ENCODE measurements at regions not wholly inside any gene's neighbourhood (a gene's known extent, or its start where the extent isn't known, plus 50 kb on each side); places are given as distances from the start of the nearest gene placed in this dataset.

GRCh38 chr21:22138297-22139016 is 1140.2 kb downstream of the NCAM2 start:
- no peaks in the 10 kb centered on the region for H4K20me1 ChIP-seq (replicated peaks in 1 of 2; ENCODE audit: control insufficient read depth in 1 of 2, insufficient read depth in 2 of 2, low read length in 2 of 2)
- no peak overlapping the region for H2AFZ ChIP-seq (ENCODE audit: low read length)
- no peak overlapping the region for H3K9ac ChIP-seq (replicated peaks in 1 of 4; ENCODE audit: extremely low read depth in 1 of 4, low read depth in 3 of 4, low read length in 3 of 4)
- FAIRE-seq (no peak), DNase-seq (ENCODE audit: low read depth in 1 of 2, low spot score in 2 of 2) (no peak)
- H3K9me3 ChIP-seq (ENCODE audit: insufficient read depth in 2 of 2, low read depth in 1 of 2, low read length in 1 of 2), result no peaks in the 10 kb centered on the region
- H2BK120ac ChIP-seq (replicated peaks; ENCODE audit: low read depth, low read length), result no peak overlapping the region
- H3K27me3 ChIP-seq (replicated peaks in 1 of 4; ENCODE audit: control insufficient read depth in 3 of 4, extremely low read depth in 1 of 4, insufficient read depth in 3 of 4, low read length in 3 of 4), result no peaks in the 10 kb centered on the region
- no peak overlapping the region for H2BK12ac ChIP-seq (ENCODE audit: low read depth, low read length)
- H2AK5ac ChIP-seq (ENCODE audit: low read depth, low read length), result no peak overlapping the region
- H3K18ac ChIP-seq (ENCODE audit: extremely low read depth, low read length), result no peak overlapping the region
- ChIA-PET POLR2A (ENCODE audit: partially characterized antibody) (no interaction called here), CTCF (ENCODE audit: partially characterized antibody) (no interaction called here)
- H3K23me2 ChIP-seq (ENCODE audit: low read depth, low read length), result no peaks in the 10 kb centered on the region
- no peak overlapping the region for H4K91ac ChIP-seq (replicated peaks; ENCODE audit: insufficient read length, low read length)
- no peaks in the 10 kb centered on the region for H3K79me1 ChIP-seq (ENCODE audit: low read depth, low read length)
- H4K8ac ChIP-seq (ENCODE audit: extremely low read depth, insufficient read depth, low read length), result no peak overlapping the region
- no peak overlapping the region for H3K27ac ChIP-seq (ENCODE audit: low read depth, low read length)
- no peak overlapping the region for H2BK20ac ChIP-seq (ENCODE audit: low read length)
- no peak overlapping the region for H2BK15ac ChIP-seq (ENCODE audit: low read length)
- H3K4me2 ChIP-seq (ENCODE audit: insufficient read depth in 1 of 2, low read depth in 2 of 2, low read length in 2 of 2), result no peak overlapping the region
- H3K14ac ChIP-seq (ENCODE audit: insufficient read length), result no peak overlapping the region
- 94% methylated on average over 18 of the region's 18 CpGs; no CpG with 5 or more reads in 1 of the 2 experiments for WGBS, 2 experiments (ENCODE audit: extremely low coverage in 1 of 2, insufficient coverage in 1 of 2, insufficient read length in 1 of 2, insufficient replicate concordance in 2 of 2, low coverage in 1 of 2, low lambda C conversion rate in 2 of 2, missing lambda C conversion rate in 1 of 2)
- no peak overlapping the region for H3K56ac ChIP-seq (replicated peaks; ENCODE audit: insufficient read length, low read depth, low read length)
- no peak overlapping the region for H3K4me3 ChIP-seq (ENCODE audit: extremely low read depth in 1 of 4, insufficient read depth in 2 of 4, low read depth in 3 of 4, low read length in 4 of 4)
- no peaks in the 10 kb centered on the region for H3K79me2 ChIP-seq (ENCODE audit: control insufficient read depth in 1 of 2, insufficient read depth in 2 of 2, low read length in 2 of 2)
- no peak overlapping the region for H3K4ac ChIP-seq (replicated peaks; ENCODE audit: insufficient read length, low read depth, low read length)
- H3K4me1 ChIP-seq (replicated peaks in 1 of 4; ENCODE audit: control insufficient read depth in 3 of 4, insufficient read depth in 4 of 4, low read length in 3 of 4), result no peaks in the 10 kb centered on the region
- H4K5ac ChIP-seq (ENCODE audit: insufficient read length, low read depth, low read length), result no peak overlapping the region
- H3K36me3 ChIP-seq (ENCODE audit: control insufficient read depth in 2 of 4, insufficient read depth in 4 of 4, low read length in 3 of 4), result no peaks in the 10 kb centered on the region
- no peak overlapping the region for H3K23ac ChIP-seq (ENCODE audit: insufficient read length)
- no peak overlapping the region for H2BK5ac ChIP-seq (ENCODE audit: low read depth, low read length)

Measured in H1 (cell line).